Karpas-422 (cell line): ENCODE measurements at regions not wholly inside any gene's neighbourhood (a gene's known extent, or its start where the extent isn't known, plus 50 kb on each side); places are given as distances from the start of the nearest gene placed in this dataset.
A peak's percentile ranks its signal among the peaks of the same experiment; 100 is the strongest.

Source experiments
- DNase-seq: peaks from one replicate; pipeline ENCODE4 v3.0.0-alpha.2; 2015
- H2AFZ ChIP-seq: fragments of 200-600 bp; sonication (generic); 2 replicates; pipeline ENCODE4 v1.6.1; 2014; ENCODE audit warnings: antibody characterized with exemption, low read length, mixed read lengths
- H3K27ac ChIP-seq: fragments of 200-600 bp; sonication (generic); 2 replicates; pipeline ENCODE4 v1.5.1; 2014; ENCODE audit warnings: mild to moderate bottlenecking, low read length, moderate library complexity
- H3K27me3 ChIP-seq: fragments of 200-600 bp; sonication (generic); 2 replicates; pipeline ENCODE4 v1.6.1; 2014; ENCODE audit warnings: low read length, mixed read lengths
- H3K36me3 ChIP-seq: fragments of 200-600 bp; sonication (generic); 2 replicates; pipeline ENCODE4 v1.6.1; 2014; ENCODE audit warnings: low read length, mixed read lengths; ENCODE audit not compliant: insufficient read depth
- H3K4me1 ChIP-seq: fragments of 200-600 bp; sonication (generic); 2 replicates; pipeline ENCODE4 v1.6.1; 2014; ENCODE audit warnings: mild to moderate bottlenecking, low read length, mixed read lengths
- H3K4me2 ChIP-seq: fragments of 200-600 bp; sonication (generic); 2 replicates; pipeline ENCODE4 v1.6.1; 2014; ENCODE audit warnings: low read length, low read depth, mild to moderate bottlenecking; ENCODE audit not compliant: poor library complexity, severe bottlenecking
- H3K4me3 ChIP-seq: fragments of 200-600 bp; sonication (generic); 2 replicates; pipeline ENCODE4 v1.5.1; 2014; ENCODE audit warnings: mild to moderate bottlenecking, antibody characterized with exemption, low read length, mixed read lengths
- H3K79me2 ChIP-seq: fragments of 200-600 bp; sonication (generic); 2 replicates; pipeline ENCODE4 v1.6.1; 2014; ENCODE audit warnings: mild to moderate bottlenecking, low read length, mixed read lengths
- H3K9ac ChIP-seq: fragments of 200-600 bp; sonication (generic); 2 replicates; pipeline ENCODE4 v1.6.0; 2014; ENCODE audit warnings: low read length
- H3K9me2 ChIP-seq: fragments of 200-600 bp; sonication (generic), shearing (Covaris generic); replicated peaks from 2 replicates; pipeline ENCODE4 v1.6.0; 2014; ENCODE audit warnings: mild to moderate bottlenecking, low read length, moderate library complexity; ENCODE audit not compliant: insufficient read depth
- H3K9me3 ChIP-seq: fragments of 300-700, 200-600 bp; sonication (generic); 2 replicates; pipeline ENCODE4 v1.6.1; 2014; ENCODE audit warnings: low read length, mixed read lengths
- H4K20me1 ChIP-seq: fragments of 200-600 bp; sonication (generic); 2 replicates; pipeline ENCODE4 v1.6.1; 2014; ENCODE audit warnings: mild to moderate bottlenecking, antibody characterized with exemption, low read length, low read depth; ENCODE audit not compliant: insufficient read depth

DNA sequence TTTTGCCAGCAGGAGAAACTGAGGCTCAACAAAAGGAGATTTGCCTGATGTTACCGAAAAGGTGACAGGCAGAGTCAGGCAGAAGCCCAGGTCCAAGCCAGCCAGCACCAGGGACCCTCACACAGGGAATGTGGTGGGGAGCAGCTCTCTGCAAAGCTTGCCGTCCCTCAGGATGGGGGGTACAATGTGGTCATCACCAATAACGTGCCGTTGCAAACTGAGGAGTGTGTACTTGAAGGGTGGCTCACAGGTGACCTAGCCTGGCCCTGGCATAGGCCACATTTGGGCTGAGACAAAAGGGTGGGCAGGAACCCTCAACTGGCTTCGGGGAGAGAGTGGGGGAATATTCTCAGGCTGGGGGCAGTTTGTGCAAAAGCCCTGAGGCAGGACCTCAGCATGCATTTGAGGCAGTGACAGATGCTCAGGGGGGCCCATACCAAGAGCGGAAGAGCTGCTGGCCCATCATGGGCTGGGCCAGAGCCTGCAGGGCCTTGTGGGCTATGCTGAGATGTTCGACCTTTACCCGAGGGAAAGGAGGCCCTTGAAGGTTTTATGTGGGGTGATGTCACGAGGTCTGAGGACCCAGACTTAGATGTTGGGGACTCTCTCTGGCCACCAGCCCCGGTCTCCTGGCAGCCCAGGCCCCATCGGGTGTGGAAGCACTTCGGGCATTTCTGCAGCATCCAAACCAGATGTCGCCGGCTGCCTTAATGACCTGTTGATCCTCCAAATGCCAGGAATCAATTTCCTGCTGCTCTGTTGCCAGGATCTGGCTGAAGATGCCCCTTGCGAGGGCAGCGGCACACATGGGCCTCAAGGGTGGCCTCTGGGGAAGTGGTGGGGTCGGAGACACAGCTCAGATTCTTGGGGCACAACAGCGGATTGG is 57.4 kb upstream of the SHISAL1 start:
- H3K4me1 ChIP-seq = no peaks in the 10 kb centered on the region
- DNase-seq = no peak
- H3K36me3 ChIP-seq = no peaks in the 10 kb centered on the region
- H3K27me3 ChIP-seq = 0 out of 2 replicates have a peak, but pooled peaks cover 3% of the 10 kb centered on the region
- no peaks in the 10 kb centered on the region for H3K9me2 ChIP-seq
- H3K27ac ChIP-seq = no peak overlapping the region
- no peaks in the 10 kb centered on the region for H3K79me2 ChIP-seq
- H3K4me3 ChIP-seq = no peak overlapping the region
- no peak overlapping the region for H3K9ac ChIP-seq
- H3K9me3 ChIP-seq = no peaks in the 10 kb centered on the region
- no peak overlapping the region for H3K4me2 ChIP-seq
- no peak overlapping the region for H2AFZ ChIP-seq
- H4K20me1 ChIP-seq = no peaks in the 10 kb centered on the region

DNA sequence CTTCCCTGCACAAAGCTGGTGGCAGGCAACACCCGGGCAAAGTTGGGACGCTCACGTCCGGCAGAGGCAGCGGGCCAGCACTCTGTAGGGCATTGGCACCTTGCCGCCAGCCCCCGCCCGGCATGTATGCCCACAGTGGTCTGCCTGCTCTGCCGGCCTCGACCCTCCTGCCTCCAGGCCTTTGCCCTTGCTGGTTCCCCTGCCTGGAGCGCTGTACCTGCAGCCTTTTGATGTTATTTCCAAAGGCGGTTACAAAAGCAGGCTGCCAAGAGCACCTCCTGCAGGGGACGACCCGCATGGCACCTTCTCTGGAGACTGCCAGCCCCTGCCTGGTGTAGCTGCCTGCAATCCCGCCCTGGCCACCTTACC is 56.5 kb upstream of the SHISAL1 start:
- Histone ChIP-seq H3K4me1 (no peaks in the 10 kb centered on the region), H3K36me3 (no peaks in the 10 kb centered on the region), H3K27me3 (no peaks in the 10 kb centered on the region), H3K9ac (no peak overlapping the region), H3K4me3 (no peak overlapping the region), H3K27ac (no peak overlapping the region), H3K4me2 (no peak overlapping the region), H3K9me2 (no peaks in the 10 kb centered on the region), H4K20me1 (no peaks in the 10 kb centered on the region), H3K79me2 (no peaks in the 10 kb centered on the region), H2AFZ (no peak overlapping the region), H3K9me3 (no peaks in the 10 kb centered on the region)
- peak; percentile 54 for DNase-seq

- Histone ChIP-seq H3K79me2 (no peaks in the 10 kb centered on the region), H2AFZ (no peak overlapping the region), H3K27ac (no peak overlapping the region), H3K9me3 (no peaks in the 10 kb centered on the region), H3K9me2 (no peaks in the 10 kb centered on the region), H3K4me2 (no peak overlapping the region), H3K36me3 (no peaks in the 10 kb centered on the region), H3K4me1 (no peaks in the 10 kb centered on the region), H3K9ac (no peak overlapping the region), H3K4me3 (no peak overlapping the region), H3K27me3 (no peaks in the 10 kb centered on the region), H4K20me1 (no peaks in the 10 kb centered on the region)
- DNase-seq = no peak
Observed at GRCh38 chr22:44368611-44369292, 56.0 kb upstream of the SHISAL1 start.

GRCh38 chr22:44366372-44367300 is 53.9 kb upstream of the SHISAL1 start:
- DNase-seq = no peak
- Histone ChIP-seq H2AFZ (no peak overlapping the region), H3K9me2 (no peaks in the 10 kb centered on the region), H3K36me3 (no peaks in the 10 kb centered on the region), H3K4me3 (no peak overlapping the region), H3K27me3 (no peaks in the 10 kb centered on the region), H3K9ac (no peak overlapping the region), H3K79me2 (no peaks in the 10 kb centered on the region), H3K4me1 (no peaks in the 10 kb centered on the region), H3K27ac (no peak overlapping the region), H4K20me1 (no peaks in the 10 kb centered on the region), H3K4me2 (no peak overlapping the region), H3K9me3 (no peaks in the 10 kb centered on the region)

DNA sequence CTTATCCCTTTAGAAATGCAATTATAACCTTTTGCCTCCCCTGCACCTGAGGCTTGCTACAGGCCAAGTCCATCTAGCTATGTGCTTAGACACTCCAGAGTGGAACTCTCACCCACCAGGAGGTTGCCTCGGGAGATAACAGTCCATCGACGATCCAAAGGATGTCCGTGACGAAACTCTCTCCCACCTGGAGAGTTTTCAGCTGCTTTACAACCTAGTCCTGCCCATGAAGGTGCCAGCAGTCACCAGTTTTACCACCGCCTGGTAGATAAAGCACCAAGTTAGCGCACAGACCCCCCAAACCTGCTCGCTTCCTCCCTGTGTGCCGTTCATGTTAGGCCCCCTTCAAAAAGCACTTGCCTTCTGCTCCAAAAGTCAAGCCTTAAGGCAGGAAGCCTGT is 53.1 kb upstream of the SHISAL1 start:
- Histone ChIP-seq H3K9me2 (no peaks in the 10 kb centered on the region), H4K20me1 (no peaks in the 10 kb centered on the region), H3K4me1 (no peaks in the 10 kb centered on the region), H3K27ac (no peak overlapping the region), H3K4me2 (no peak overlapping the region), H3K36me3 (no peaks in the 10 kb centered on the region), H3K27me3 (no peaks in the 10 kb centered on the region), H3K9ac (no peak overlapping the region), H2AFZ (no peak overlapping the region), H3K9me3 (no peaks in the 10 kb centered on the region), H3K79me2 (no peaks in the 10 kb centered on the region), H3K4me3 (no peak overlapping the region)
- no peak for DNase-seq

DNA sequence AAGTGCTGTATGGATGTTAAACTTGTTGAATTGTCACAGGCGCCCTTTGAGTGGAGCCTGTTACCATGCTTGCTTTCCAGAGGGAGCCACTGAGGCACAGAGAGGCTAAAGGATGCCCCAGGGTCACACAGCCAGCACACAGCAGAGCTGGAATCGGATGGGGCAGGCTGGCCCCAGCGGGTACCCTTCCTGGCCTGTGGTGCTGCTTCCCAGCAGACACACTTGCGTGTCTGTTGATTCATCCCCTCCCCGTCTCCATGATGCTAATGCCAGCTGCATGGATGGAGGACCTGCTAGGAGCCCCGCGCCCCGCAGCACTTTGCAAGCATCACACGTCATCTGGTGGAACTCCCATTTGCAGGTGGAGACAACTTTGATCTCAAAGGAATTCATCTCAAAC is 52.4 kb upstream of the SHISAL1 start:
- Histone ChIP-seq H3K79me2 (no peaks in the 10 kb centered on the region), H3K27me3 (no peaks in the 10 kb centered on the region), H3K4me1 (no peaks in the 10 kb centered on the region), H3K4me3 (no peak overlapping the region), H3K9me3 (no peaks in the 10 kb centered on the region), H3K36me3 (no peaks in the 10 kb centered on the region), H3K27ac (no peak overlapping the region), H4K20me1 (no peaks in the 10 kb centered on the region), H3K9ac (no peak overlapping the region), H3K4me2 (no peak overlapping the region), H3K9me2 (no peaks in the 10 kb centered on the region), H2AFZ (no peak overlapping the region)
- DNase-seq = no peak

DNA sequence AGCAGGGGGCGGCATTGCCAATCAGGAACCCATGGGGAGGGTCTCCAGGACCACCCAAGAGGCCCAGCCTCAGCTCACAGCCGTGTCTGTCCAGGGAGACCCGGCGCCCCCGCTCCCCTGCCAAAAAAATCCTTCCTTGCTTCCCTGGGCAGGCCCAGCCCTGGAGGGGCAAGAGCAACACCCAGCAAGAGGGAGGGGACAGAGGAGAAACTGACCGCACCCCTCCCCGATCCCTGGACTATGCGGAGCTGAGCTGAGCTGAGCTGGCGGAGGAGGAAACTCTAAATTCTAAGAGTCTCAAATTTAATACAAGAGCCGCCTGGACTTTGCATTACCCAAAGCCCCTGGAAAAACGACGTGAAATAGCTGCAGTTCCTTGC is 52.0 kb upstream of the SHISAL1 start:
- H3K27me3 ChIP-seq = no peaks in the 10 kb centered on the region
- no peaks in the 10 kb centered on the region for H3K36me3 ChIP-seq
- no peak overlapping the region for H3K4me3 ChIP-seq
- H2AFZ ChIP-seq = no peak overlapping the region
- DNase-seq = no peak
- no peak overlapping the region for H3K9ac ChIP-seq
- H3K27ac ChIP-seq = no peak overlapping the region
- H3K4me1 ChIP-seq = no peaks in the 10 kb centered on the region
- no peak overlapping the region for H3K4me2 ChIP-seq
- H3K79me2 ChIP-seq = no peaks in the 10 kb centered on the region
- no peaks in the 10 kb centered on the region for H4K20me1 ChIP-seq
- no peaks in the 10 kb centered on the region for H3K9me2 ChIP-seq
- no peaks in the 10 kb centered on the region for H3K9me3 ChIP-seq
